RCC 7860 (cell line): ENCODE measurements at regions not wholly inside any gene's neighbourhood (a gene's known extent, or its start where the extent isn't known, plus 50 kb on each side); places are given as distances from the start of the nearest gene placed in this dataset.
"Not testable (repeated sequence)": the region's sequence is repeated elsewhere in the genome, so short reads cannot be mapped to it uniquely, and the experiment has no call there.

Experiments
- DNase-seq: peaks from one replicate; pipeline ENCODE4 v3.0.0-alpha.2; 2015; ENCODE audit warnings: low spot score
- FAIRE-seq: peaks from 2 replicates; lab custom pipeline; 2012; peaks lifted over from hg19 to GRCh38; lab: Jason Lieb, UNC

DNA sequence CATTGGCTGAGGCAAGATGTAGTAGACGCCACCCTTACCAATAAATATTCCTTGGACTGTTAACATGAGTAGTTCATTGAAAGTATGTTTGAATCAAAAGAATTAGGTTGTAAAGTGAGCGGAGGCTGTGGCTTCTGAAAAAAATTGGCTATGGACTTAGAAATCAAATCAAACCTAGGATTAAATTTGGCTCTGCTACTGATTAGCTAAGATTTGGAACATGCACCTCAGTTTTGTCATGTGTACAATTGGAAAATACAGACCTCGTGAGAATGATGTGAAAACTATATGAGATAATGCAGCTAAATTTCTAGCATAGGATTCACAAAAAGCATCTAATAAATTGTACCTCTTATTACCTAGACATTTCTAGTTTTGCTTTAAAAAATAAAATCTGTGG, 85.3 kb upstream of the USP25 start:
- FAIRE-seq: no peak
- DNase-seq: no peak

DNA sequence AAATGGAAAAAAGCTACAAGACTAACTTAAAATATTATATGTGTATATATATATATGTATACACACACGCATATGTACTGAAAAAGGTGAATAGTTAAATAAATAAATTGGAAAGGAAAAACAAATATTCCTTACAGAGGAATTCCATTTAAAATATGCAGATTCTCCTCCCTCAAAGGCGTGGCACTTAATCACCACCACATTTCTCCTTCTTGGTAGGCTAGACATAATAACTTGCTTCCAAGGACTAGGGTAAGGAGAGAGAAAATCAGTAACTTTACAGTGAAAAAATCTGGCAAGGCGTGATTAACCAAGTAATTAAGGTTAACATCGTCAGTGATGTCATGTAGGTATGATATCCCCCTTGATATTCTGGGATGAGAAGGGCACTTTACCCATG, 84.0 kb upstream of the USP25 start:
- no peak for DNase-seq
- no peak for FAIRE-seq

DNA sequence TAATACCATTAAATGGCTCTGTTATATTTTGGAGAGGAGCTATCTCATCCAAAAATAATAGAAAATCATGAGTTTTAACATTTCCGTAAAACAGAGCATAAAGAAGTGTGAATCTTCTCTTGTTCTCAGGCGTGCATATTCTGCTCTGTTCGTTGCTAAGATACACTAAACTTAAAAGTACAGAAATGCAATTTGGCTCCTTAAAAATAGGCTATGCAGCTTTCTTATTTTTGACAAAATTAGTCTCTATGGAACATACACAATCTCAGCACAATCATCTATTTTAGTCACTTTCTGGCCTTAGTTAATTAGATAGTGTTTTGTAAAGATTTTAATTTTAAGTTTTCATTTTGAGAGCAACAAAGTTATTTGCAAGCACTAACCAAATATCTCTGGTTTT, 79.0 kb upstream of the USP25 start:
- FAIRE-seq (no peak), DNase-seq (no peak)

- FAIRE-seq (no peak), DNase-seq (no peak)
Measured at GRCh38 chr21:15651172-15651571, 78.6 kb upstream of the USP25 start.

GRCh38 chr21:15653710-15654109, 76.1 kb upstream of the USP25 start:
- no peak for FAIRE-seq

DNA sequence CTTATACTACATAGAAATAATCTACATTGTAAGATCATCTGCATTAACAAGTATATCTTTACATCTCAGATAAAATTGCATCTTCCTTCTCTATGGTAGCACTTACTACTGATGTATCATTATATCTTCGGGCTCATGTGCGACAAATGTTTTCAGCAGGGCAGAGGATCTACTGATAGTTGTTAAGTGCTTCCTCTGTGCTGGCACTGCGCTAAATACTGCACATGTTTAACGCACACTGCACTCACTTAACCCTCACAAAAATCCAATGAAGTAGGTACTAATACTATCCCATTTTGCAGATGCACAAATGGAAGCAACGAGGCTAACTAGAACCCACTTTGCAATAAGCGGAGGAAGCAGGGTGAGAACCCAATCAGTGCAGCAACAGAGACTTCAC, 75.6 kb upstream of the USP25 start:
- FAIRE-seq (no peak), DNase-seq (no peak)

More at GRCh38 chr21:15653710-15654109, 76.1 kb upstream of the USP25 start:
- no peak for DNase-seq

DNA sequence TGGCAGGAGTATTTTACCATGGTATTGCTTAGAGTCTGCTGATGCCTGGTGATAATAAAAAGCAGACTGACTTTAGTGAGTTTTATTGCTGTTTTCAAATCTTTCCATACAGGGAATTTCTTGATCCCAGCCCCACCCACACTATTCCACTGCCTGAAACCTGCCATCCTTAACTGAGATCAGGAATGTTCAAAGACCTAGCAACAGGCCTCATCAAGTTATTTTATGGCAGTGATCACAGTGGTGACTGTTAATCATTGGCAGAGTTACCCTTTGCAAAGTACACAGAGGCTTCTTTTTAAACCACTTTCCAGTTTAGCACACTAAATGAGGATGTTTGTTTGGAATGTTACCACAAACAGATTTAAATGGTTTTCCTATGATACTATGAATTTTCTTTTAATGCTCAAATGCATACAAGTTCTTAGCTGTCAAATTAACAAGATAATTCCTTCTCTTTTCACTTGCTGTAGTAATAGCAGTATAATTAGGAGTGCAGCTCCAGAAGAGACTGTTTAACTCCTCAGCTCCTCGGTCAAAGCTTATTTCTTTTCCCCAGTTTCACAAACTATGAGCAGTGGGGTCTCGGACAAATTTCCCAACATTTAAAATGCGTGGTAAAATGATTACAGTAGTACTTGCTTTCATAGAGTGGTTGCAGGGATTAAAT, 69.9 kb upstream of the USP25 start:
- peak; percentile 60 for DNase-seq
- peak; percentile 89 for FAIRE-seq

DNA sequence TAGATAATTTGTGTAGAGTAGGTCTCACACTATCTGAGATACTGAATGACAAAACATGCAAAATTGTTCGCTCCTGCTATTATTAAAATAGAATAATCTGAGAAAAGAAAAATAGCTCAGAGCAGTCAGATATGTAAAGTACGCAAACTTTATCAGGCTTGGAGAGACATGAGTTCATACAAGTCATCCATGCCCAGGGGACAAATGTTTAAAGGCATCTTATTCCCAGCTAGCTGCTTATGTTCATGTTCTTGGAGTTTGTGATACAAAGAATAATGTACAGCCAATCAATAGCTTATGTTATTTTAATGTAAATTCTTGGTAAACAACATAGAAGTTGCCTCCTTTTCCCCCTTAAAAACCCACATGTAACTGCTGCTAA, 69.4 kb upstream of the USP25 start:
- FAIRE-seq (no peak), DNase-seq (no peak)

DNA sequence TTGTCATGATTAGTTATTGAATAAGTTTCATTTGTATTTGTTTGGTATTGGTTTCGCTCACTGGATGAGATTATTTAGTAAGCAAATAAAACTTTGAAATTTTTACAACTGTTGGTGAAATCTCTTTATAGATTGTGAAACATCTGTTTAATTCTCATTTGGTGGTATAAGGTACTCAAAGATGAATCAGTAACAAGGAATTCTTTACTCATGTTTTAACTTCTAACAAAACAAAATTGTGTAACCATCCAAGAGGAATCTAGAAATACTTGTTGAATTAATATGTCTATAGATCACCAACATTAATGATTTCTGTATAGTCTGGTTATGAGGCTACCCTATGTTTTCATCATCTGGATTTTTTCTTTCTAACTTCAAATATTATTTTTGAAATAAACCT, 62.8 kb upstream of the USP25 start:
- peak; percentile 49 for FAIRE-seq
- DNase-seq: peak; percentile 16

GRCh38 chr21:15667819-15668218, 62.0 kb upstream of the USP25 start:
- FAIRE-seq (no peak), DNase-seq (no peak)

GRCh38 chr21:15669247-15669646, 60.5 kb upstream of the USP25 start:
- DNase-seq (no peak), FAIRE-seq (no peak)

DNA sequence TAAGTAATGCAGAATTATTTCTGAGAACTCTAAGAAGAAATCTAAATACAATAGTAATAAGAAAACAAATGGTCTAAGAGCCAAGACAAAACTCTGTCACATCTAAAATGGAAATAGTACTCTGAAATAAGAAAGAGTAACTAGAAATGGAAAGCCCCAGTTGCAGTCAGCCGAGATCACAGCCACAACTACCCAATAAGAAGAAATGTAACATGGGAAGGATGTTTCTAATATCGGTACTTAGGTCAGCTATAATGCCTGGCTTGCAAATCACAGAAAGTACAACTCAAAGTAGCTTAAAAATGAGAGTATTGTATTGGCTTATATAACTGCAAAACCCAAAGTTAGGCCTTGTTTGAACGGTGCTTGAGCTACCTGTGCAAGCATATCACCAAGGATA, 58.6 kb upstream of the USP25 start:
- DNase-seq: no peak
- FAIRE-seq: no peak

DNA sequence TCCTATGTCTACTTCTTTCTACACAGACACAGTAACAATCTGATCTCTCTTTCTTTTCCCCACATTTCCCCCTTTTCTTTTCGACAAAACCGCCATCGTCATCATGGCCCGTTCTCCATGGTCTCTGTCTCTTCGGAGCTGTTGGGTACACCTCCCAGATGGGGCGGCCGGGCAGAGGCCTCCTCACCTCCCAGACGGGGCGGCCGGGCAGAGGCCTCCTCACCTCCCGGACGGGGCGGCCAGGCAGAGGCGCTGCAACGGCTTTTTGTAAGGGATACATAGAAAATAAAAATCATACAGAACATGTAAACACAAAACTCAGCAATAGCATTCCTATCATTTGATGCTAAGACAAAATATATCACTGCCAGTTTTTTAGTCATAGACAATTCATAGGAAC, 57.2 kb upstream of the USP25 start:
- FAIRE-seq, DNase-seq: not testable (repeated sequence)

- DNase-seq: no peak
- no peak for FAIRE-seq
Measured at GRCh38 chr21:15676935-15677334, 52.8 kb upstream of the USP25 start.

DNA sequence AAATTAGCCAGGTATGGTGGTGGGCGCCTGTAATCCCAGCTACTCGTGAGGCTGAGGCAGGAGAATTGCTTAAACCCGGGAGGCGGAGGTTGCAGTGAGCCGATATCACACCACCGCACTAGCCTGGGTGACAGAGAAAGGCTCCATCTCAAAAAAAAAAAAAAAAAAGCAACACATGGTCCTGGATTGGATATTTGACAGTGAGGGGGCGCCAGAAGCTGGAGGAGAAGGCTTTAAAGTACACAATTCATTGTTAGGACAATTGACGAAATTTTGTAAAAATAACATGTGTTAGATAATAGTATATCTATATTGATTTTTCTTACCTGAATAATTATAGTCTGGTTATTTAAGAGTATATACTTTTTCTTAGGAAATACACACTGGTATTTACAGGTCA, 50.2 kb upstream of the USP25 start:
- DNase-seq: no peak
- FAIRE-seq: no peak
